ENCODE measurements at regions not wholly inside any gene's neighbourhood (a gene's known extent, or its start where the extent isn't known, plus 50 kb on each side); places are given as distances from the start of the nearest gene placed in this dataset.

DNA sequence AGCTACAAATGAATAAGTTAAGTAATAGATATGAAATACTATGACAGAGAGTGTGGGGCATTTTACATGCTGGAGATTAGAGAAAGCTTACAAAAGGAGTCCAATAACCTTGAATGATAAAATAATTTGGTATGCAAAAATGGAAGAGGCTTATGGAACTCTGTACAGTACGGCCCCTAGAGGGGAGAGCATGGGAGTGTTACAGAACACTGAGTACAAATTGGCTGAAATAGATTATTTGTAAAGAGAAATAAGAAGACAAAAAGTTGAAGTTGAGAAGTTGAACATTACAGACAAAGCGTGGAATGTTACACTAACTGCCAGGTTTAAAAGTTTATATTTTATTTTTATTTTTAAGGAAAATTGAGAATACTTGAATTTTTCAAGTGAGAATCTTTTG, 192.1 kb upstream of the DOK6 start:
- no peaks in the 10 kb centered on the region for H3K9me3 ChIP-seq (ENCODE audit: insufficient read depth, low read depth)
- intact Hi-C loops (cut with micrococcal nuclease; ENCODE audit: unreplicated experiment), result no loop called here
- ChIA-PET POLR2A (ENCODE audit: unreplicated experiment) (no interaction called here), CTCF (no interaction called here)
- H3K27ac ChIP-seq, result no peak overlapping the region
- DNase-seq, result no peak
- peaks cover 4% of the 10 kb centered on the region; the same call in 1 of the 2 replicates for H3K9me2 ChIP-seq (ENCODE audit: insufficient read depth)
- H3K4me3 ChIP-seq, result no peak overlapping the region
- no peaks in the 10 kb centered on the region for H3K4me1 ChIP-seq (replicated peaks; ENCODE audit: insufficient read depth)
- no peaks in the 10 kb centered on the region for H3K36me3 ChIP-seq (ENCODE audit: low read depth)
- H4K20me1 ChIP-seq (ENCODE audit: insufficient read depth), result no peaks in the 10 kb centered on the region
- no peaks in the 10 kb centered on the region for H3F3A ChIP-seq (ENCODE audit: insufficient read depth, low read depth)
- no peaks in the 10 kb centered on the region for H3K27me3 ChIP-seq (ENCODE audit: insufficient read depth, low read depth)
- no peaks in the 10 kb centered on the region for H3K79me2 ChIP-seq (ENCODE audit: low read depth)
- no peak overlapping the region for H2AFZ ChIP-seq
- no TSS peak for BruUV-seq (replicated peaks)
- H3K4me2 ChIP-seq, result no peak overlapping the region
- TF ChIP-seq, protein P1, sequence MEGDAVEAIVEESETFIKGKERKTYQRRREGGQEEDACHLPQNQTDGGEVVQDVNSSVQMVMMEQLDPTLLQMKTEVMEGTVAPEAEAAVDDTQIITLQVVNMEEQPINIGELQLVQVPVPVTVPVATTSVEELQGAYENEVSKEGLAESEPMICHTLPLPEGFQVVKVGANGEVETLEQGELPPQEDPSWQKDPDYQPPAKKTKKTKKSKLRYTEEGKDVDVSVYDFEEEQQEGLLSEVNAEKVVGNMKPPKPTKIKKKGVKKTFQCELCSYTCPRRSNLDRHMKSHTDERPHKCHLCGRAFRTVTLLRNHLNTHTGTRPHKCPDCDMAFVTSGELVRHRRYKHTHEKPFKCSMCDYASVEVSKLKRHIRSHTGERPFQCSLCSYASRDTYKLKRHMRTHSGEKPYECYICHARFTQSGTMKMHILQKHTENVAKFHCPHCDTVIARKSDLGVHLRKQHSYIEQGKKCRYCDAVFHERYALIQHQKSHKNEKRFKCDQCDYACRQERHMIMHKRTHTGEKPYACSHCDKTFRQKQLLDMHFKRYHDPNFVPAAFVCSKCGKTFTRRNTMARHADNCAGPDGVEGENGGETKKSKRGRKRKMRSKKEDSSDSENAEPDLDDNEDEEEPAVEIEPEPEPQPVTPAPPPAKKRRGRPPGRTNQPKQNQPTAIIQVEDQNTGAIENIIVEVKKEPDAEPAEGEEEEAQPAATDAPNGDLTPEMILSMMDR (conservative IDR thresholded peaks at IDR 0.05), result no peak
- TF ChIP-seq EZH2 (IDR thresholded peaks at IDR 0.05; ENCODE audit: low read depth), result no peak

DNA sequence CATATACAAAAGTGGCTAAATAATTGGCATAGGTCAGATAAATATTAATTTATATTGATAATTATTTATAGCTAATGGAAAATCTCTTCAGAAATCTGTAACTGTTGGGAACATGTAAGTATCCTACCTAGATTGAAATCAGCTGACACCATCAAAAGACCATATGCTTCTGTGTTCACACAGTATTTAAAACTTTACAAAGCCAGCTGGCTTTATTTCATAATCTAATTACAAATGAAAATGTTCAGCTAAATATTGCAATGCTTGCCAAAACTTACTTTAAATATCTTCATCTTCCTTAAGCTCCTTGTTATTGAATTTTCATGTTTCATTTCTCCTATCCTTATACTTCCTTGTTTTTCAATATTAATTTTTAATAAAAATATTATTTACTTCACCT, 190.9 kb upstream of the DOK6 start:
- H3F3A ChIP-seq (ENCODE audit: insufficient read depth, low read depth), result no peaks in the 10 kb centered on the region
- no peaks in the 10 kb centered on the region for H4K20me1 ChIP-seq (ENCODE audit: insufficient read depth)
- H3K9me3 ChIP-seq (ENCODE audit: insufficient read depth, low read depth), result no peaks in the 10 kb centered on the region
- H3K79me2 ChIP-seq (ENCODE audit: low read depth), result no peaks in the 10 kb centered on the region
- DNase-seq, result no peak
- no TSS peak for BruUV-seq (replicated peaks)
- H2AFZ ChIP-seq, result no peak overlapping the region
- no peaks in the 10 kb centered on the region for H3K27me3 ChIP-seq (ENCODE audit: insufficient read depth, low read depth)
- H3K4me1 ChIP-seq (replicated peaks; ENCODE audit: insufficient read depth), result no peaks in the 10 kb centered on the region
- CTCF ChIA-PET, result no interaction called here
- intact Hi-C loops (cut with micrococcal nuclease; ENCODE audit: unreplicated experiment), result no loop called here
- H3K4me2 ChIP-seq, result no peak overlapping the region
- TF ChIP-seq, protein P1 (conservative IDR thresholded peaks at IDR 0.05), result no peak
- TF ChIP-seq EZH2 (IDR thresholded peaks at IDR 0.05; ENCODE audit: low read depth), result no peak
- no peak overlapping the region for H3K4me3 ChIP-seq
- H3K27ac ChIP-seq, result no peak overlapping the region
- peaks cover 4% of the 10 kb centered on the region; the same call in 1 of the 2 replicates for H3K9me2 ChIP-seq (ENCODE audit: insufficient read depth)
- POLR2A ChIA-PET (ENCODE audit: unreplicated experiment), result interaction anchor here (0.6 kb wide), 1 partner anchor 48 kb away, joined by 7 read pairs; no protein-coding TSS in a partner anchor
- no peaks in the 10 kb centered on the region for H3K36me3 ChIP-seq (ENCODE audit: low read depth)

DNA sequence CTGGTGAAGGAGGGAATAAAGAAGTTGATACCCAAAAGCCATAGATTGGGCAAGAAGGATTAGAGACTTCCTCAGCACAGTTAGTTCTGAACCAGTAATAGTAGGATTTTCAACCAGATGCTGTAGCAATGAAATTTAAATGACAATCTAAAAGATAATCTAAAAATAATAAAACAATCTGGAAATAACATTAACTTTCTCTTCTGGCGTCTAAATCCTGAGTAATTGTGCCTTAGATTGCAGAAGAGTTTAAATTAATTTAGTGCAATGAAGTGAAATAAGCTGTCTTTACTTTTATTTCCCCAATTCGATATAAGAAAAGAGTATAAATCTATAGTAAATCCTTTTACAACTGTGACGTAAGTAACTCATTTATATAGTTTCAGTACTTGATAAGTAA, 186.8 kb upstream of the DOK6 start:
- Histone ChIP-seq H4K20me1 (ENCODE audit: insufficient read depth) (no peaks in the 10 kb centered on the region), H3K36me3 (ENCODE audit: low read depth) (no peaks in the 10 kb centered on the region), H3K9me3 (ENCODE audit: insufficient read depth, low read depth) (no peaks in the 10 kb centered on the region), H3F3A (ENCODE audit: insufficient read depth, low read depth) (no peaks in the 10 kb centered on the region), H3K4me2 (no peak overlapping the region), H3K27ac (no peak overlapping the region), H2AFZ (no peak overlapping the region), H3K9me2 (ENCODE audit: insufficient read depth) (no peaks in the 10 kb centered on the region), H3K4me1 (replicated peaks; ENCODE audit: insufficient read depth) (no peaks in the 10 kb centered on the region), H3K4me3 (no peak overlapping the region), H3K27me3 (ENCODE audit: insufficient read depth, low read depth) (no peaks in the 10 kb centered on the region), H3K79me2 (ENCODE audit: low read depth) (no peaks in the 10 kb centered on the region)
- CTCF ChIA-PET, result no interaction called here
- no peak for TF ChIP-seq EZH2 (IDR thresholded peaks at IDR 0.05; ENCODE audit: low read depth)
- no peak for DNase-seq
- no TSS peak for BruUV-seq (replicated peaks)
- POLR2A ChIA-PET (ENCODE audit: unreplicated experiment), result no interaction called here
- intact Hi-C loops (cut with micrococcal nuclease; ENCODE audit: unreplicated experiment), result no loop called here

DNA sequence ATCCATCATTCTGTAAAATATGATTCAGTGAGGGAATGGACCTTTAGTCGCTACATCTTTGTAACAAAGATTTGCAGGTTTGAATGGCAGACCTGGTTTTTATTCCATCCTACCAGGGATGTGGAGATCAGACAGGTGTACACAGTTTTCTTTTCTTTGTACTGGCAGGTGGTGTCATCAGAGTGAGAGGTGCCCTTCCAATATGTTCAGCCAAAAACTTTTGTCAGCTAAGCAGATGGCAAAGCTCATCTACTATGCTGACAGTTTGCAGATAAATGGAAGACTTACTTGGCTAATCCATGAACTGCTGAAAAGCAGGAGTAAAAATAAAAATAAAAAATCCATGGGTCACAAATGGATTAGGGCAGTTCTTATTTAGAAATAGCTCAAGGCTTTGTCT, 185.5 kb upstream of the DOK6 start:
- H3K4me1 ChIP-seq (replicated peaks; ENCODE audit: insufficient read depth), result no peaks in the 10 kb centered on the region
- no peaks in the 10 kb centered on the region for H3K79me2 ChIP-seq (ENCODE audit: low read depth)
- H3K4me2 ChIP-seq, result no peak overlapping the region
- ChIA-PET POLR2A (ENCODE audit: unreplicated experiment) (no interaction called here), CTCF (no interaction called here)
- no peaks in the 10 kb centered on the region for H3K27me3 ChIP-seq (ENCODE audit: insufficient read depth, low read depth)
- H2AFZ ChIP-seq, result no peak overlapping the region
- no peak overlapping the region for H3K27ac ChIP-seq
- H3K9me3 ChIP-seq (ENCODE audit: insufficient read depth, low read depth), result no peaks in the 10 kb centered on the region
- no peaks in the 10 kb centered on the region for H3K9me2 ChIP-seq (ENCODE audit: insufficient read depth)
- intact Hi-C loops (cut with micrococcal nuclease; ENCODE audit: unreplicated experiment), result no loop called here
- no peaks in the 10 kb centered on the region for H3F3A ChIP-seq (ENCODE audit: insufficient read depth, low read depth)
- H4K20me1 ChIP-seq (ENCODE audit: insufficient read depth), result no peaks in the 10 kb centered on the region
- no TSS peak for BruUV-seq (replicated peaks)
- DNase-seq, result no peak
- TF ChIP-seq, protein P1 (conservative IDR thresholded peaks at IDR 0.05), result no peak
- TF ChIP-seq EZH2 (IDR thresholded peaks at IDR 0.05; ENCODE audit: low read depth), result no peak
- H3K36me3 ChIP-seq (ENCODE audit: low read depth), result no peaks in the 10 kb centered on the region
- no peak overlapping the region for H3K4me3 ChIP-seq
